Renal cortical epithelial cell (primary cell): ENCODE measurements at regions not wholly inside any gene's neighbourhood (a gene's known extent, or its start where the extent isn't known, plus 50 kb on each side); places are given as distances from the start of the nearest gene placed in this dataset.

Experiments used
- DNase-seq: peaks from one replicate; pipeline ENCODE4 v3.0.0-alpha.2; 2011; ENCODE audit warnings: low read depth

- DNase-seq = no peak
Observed at GRCh38 chr10:4198216-4198615, 413.2 kb upstream of the KLF6 start.

- DNase-seq = no peak
Observed at GRCh38 chr10:4197676-4198075, 412.7 kb upstream of the KLF6 start.

DNA sequence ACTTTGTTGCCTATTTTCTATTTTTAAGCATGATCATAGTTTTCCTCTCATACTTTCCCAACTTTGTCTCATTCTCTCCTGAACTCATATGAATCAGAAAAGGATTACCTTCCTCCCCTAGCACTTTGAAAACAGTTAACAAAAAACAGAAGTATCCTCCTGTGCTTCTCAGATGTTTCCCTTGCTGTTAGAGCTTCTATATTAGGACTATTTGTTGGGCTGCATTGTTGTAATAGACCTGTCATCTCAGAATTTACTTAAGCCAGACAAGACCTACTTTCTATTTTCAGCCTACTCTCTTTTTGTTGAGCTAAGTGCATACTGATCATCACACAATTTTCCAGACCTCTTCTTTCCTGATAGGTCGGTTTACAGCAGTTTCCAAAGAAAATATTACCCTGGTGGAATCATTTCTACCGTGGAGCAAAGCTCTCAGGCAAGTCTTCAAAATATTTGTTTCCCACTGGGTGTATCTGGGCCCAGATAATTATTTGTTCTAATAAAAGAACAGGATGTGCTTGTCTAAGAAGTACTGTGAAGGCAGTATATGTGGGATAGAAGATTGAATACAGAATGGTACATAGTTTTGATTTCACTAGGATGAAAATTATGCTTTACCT, 411.9 kb upstream of the KLF6 start:
- no peak for DNase-seq

- no peak for DNase-seq
Observed at GRCh38 chr10:4196183-4196582, 411.2 kb upstream of the KLF6 start.

DNA sequence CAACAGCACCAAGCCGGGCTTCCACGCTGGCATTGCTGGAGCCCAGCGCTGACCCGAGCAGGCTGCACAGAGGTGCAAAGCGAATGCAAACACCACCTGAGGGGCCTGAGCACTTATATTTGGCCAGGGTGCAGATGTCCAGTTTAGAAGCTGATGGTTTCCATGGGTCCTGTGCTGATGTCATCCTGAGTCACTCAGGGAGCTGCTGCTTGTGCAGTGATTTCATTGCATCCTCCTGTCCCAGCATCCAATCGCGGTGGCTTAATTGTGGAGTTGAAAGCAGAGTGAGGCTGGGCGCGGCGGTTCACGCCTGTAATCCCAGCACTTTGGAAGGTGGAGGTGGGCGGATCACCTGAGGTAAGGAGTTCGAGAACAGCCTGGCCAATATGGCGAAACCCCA, 410.2 kb upstream of the KLF6 start:
- peak; percentile 41 for DNase-seq

GRCh38 chr10:4194231-4194630, 409.2 kb upstream of the KLF6 start:
- DNase-seq = no peak

DNA sequence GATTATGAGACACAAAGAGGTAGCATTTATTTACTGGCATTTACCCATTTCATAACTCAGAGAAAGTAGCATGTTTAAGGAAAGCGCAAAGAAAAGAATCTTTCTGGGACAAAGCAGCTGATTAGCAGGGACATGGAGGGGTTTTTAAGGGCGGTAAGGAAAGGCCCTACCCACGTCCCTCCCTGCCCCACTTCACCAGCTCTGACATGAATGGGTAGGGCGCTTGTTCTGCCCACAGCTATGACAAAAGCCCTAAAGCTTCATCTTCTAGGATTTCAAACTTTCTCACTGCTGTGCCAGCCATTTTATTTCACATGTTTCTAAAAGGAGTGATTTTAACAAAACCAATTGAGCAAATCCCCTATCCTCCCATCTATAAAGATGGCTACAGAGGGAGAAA, 406.9 kb upstream of the KLF6 start:
- DNase-seq = no peak

DNA sequence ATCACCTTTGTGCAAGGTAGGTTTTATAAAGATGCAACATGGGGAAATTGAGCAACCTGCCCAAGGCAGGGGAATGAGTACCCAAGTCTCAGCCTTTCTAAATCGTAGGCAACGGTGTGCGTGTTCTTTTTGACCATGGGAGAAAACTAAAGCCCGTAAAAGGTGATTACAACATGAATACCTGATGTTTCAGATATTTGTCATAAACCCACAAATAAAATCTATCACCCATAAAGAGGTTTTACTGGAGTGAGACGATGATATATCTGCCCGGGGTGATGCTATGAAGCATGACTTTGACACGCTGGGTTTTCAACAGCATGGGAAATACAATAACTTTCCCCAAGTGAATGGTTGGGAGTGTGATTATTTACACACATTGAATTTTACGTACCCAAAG, 406.3 kb upstream of the KLF6 start:
- peak; percentile 96 for DNase-seq

- DNase-seq = no peak
Observed at GRCh38 chr10:4190876-4191275, 405.9 kb upstream of the KLF6 start.

- DNase-seq = no peak
Observed at GRCh38 chr10:4189281-4189680, 404.3 kb upstream of the KLF6 start.

- DNase-seq = no peak
Observed at GRCh38 chr10:4188406-4188805, 403.4 kb upstream of the KLF6 start.

DNA sequence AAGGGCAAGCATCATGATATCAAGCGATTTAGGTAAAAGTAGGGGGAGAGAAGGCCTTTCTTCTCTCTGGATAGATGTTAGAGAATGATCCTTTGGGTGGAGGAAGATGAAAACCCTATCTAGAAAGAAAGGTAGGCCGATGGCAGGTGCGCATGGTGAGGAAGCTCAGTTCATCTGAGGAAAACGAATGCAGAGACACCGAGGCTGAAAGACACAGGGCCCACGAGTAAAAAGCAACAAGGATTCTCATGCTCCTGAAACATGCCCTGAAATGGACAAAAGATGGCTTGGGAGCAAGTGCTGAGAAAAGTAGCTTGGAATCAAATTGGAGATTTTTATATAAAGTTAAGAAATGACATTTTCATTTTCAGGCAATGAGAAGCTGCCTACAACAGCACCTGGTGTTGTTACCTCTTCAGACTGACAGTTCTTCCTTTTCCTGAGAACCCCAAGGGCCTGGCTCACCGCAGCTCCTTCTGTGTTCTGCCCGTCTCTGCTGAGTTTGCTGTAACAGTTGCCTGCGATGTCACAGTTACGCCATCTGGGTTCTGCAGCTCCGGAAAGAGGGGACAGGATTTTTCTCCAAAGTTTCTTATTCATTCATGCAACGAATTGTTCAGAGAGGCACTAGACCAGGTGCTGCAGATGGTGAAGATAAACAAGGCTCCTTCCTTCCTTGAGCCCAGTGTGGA, 402.0 kb upstream of the KLF6 start:
- DNase-seq = no peak

DNA sequence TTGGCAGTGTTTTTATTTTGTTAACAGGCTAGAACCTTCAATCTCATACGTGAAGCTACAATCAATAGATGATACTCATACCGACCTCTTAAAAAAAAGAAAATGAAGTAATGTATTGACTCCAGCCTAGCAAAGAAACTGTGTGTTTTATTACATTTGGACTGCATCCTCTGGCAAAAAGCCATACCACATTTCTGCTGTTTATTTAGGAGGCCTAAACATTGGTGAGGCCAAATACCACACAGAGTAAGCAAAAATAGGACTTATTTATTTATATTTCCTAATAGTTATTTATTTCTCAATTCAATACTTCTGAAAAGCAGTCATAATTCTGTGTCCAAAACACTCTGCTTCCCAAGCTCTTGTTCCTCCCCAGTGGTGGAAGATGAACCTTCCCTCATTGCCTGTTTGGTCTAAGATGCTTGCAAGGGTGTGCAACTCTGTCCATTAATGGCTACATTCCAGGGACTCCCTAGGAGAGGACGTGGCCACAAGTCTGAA, 398.8 kb upstream of the KLF6 start:
- DNase-seq = peak; percentile 22

GRCh38 chr10:4181621-4182049, 396.6 kb upstream of the KLF6 start:
- DNase-seq = no peak

DNA sequence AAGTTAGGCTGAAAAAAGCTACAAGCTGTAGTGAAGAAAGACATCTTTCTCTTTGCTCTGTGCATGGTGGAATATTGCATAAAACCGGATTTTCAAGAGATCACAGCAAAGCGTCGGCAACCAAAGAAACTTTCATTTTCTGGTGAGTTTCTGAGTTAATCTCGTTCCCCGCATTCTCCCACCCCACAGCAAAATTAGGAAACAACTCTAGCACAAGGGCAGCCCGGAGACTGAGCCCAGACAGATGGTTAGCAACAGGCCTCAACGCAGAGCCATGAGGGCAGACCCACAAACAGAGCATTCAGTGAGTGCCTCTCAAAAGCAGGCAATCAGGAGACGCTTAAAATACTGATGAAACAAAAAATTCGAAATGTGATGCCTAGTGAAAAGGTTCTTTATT, 396.1 kb upstream of the KLF6 start:
- DNase-seq = no peak

- no peak for DNase-seq
Observed at GRCh38 chr10:4177791-4178190, 392.8 kb upstream of the KLF6 start.

GRCh38 chr10:4176500-4177281, 391.7 kb upstream of the KLF6 start:
- no peak for DNase-seq

- DNase-seq = no peak
Observed at GRCh38 chr10:4174197-4174596, 389.2 kb upstream of the KLF6 start.

DNA sequence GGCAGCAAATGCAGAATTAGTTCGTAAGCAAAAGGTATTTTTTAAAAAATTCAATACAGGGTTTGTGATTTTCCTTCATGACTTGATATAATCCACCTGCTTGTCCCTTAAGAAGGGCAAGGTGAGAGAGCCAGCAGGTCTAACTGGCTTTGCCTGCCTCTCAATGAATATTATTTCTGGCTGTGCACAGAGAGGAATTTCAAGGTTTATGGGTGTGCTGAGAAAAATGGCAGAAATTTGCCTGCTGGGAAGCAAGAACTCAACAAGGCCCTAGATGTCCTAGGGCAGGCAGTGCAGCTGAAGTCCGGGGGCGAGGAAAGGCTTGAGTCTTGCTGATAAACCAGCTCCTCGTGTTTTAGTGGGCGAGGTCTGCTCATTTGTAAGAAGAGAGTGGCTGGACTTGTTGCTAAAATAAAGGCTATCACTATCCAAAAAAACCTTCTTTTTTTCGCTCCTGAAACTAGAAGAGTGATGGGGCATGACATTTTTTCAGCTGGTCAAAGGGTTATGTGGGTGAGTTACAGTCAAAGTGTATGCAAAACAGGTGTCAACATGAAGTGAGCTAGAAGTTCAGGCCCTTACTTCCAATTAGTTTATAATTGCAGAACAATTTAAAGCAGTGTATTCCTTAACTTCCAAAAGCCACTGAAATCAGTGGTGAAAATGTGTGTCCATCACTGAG, 385.8 kb upstream of the KLF6 start:
- DNase-seq = peak; percentile 23

DNA sequence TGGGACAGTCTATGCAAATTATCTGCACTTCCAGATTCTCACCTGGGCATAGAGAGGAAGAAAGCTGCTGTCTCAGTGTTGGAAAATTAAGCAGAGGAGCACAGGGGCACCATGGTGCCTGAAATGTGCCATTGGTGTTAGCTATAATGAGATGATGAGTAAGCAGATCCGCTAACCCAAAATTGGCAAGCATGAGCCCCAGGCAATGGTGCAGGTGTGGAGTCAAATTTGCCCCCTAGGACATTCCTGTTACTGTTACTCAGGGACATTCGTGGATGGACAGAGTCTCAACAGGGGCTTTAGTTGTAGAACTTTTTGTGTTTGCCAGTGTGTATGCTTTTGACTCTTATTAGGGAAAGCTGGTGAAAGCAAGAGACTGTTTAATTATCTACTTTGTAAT, 385.2 kb upstream of the KLF6 start:
- no peak for DNase-seq

- DNase-seq = no peak
Observed at GRCh38 chr10:4169448-4169847, 384.4 kb upstream of the KLF6 start.

DNA sequence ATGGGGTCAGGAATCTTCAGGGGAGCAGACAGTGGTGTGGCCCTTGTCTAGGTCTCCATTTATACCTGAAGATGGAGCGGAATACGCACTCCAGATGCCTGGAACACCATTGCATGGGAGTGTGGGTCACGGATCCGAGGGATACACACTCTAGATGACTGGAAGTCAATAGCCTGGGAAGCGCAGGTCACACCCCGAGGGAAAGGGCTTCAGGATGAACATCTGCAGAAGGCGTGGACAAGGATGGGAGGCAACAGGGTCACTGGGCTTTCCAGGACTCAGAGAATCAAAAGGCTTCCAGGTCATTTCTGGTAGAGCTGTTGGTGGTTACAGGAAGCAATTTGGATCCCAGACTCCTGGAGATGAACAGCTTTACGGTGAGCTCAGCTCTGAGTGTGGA, 382.2 kb upstream of the KLF6 start:
- DNase-seq = no peak
